Left ventricle myocardium superior (tissue), 1 donor: ENCODE measurements at regions not wholly inside any gene's neighbourhood (a gene's known extent, or its start where the extent isn't known, plus 50 kb on each side); places are given as distances from the start of the nearest gene placed in this dataset.

Experiments
- ATAC-seq: fragments of 200-7000 bp; cut with Tn5 transposase; one replicate; pipeline ENCODE4 v1.9.1; 2020; ENCODE audit warnings: mild to moderate bottlenecking, moderate library complexity
- DNase-seq: peaks from one replicate; pipeline ENCODE4 v3.0.0-alpha.2; 2020
- intact Hi-C: fragments of 100-400 bp; cut with micrococcal nuclease; formaldehyde crosslinking; loops from one replicate; pipeline ENCODE4 v1.11.0; 2022
- donor health status: DM: no; HTN: yes; CAD: no; lungs with severe emphysema.

- ATAC-seq (no peak), DNase-seq (no peak)
- intact Hi-C loops: no loop called here
These were observed 213.3 kb upstream of the THBS1 start for GRCh38 chr15:39367596-39367995.

- intact Hi-C loops: no loop called here
- ATAC-seq (no peak), DNase-seq (no peak)
These were observed 211.1 kb upstream of the THBS1 start for GRCh38 chr15:39369768-39370167.

GRCh38 chr15:39376371-39376909, 204.4 kb upstream of the THBS1 start:
- ATAC-seq (peak; percentile 20), DNase-seq (no peak)
- intact Hi-C loops: no loop called here

- intact Hi-C loops: no loop called here
- DNase-seq (no peak), ATAC-seq (no peak)
These were observed 199.4 kb upstream of the THBS1 start for GRCh38 chr15:39381517-39381916.

GRCh38 chr15:39388118-39388517, 192.8 kb upstream of the THBS1 start:
- DNase-seq: no peak
- intact Hi-C loops: no loop called here
- ATAC-seq: peak; percentile 46

GRCh38 chr15:39391230-39391629, 189.6 kb upstream of the THBS1 start:
- intact Hi-C loops: no loop called here
- peak; percentile 61 for ATAC-seq
- peak; percentile 29 for DNase-seq

- DNase-seq: no peak
- intact Hi-C loops: no loop called here
- no peak for ATAC-seq
These were observed 188.3 kb upstream of the THBS1 start for GRCh38 chr15:39392469-39393047.

- DNase-seq (no peak), ATAC-seq (no peak)
- intact Hi-C loops: no loop called here
These were observed 187.1 kb upstream of the THBS1 start for GRCh38 chr15:39393575-39394335.

- DNase-seq: no peak
- intact Hi-C loops: no loop called here
- no peak for ATAC-seq
These were observed 186.4 kb upstream of the THBS1 start for GRCh38 chr15:39394496-39394895.

- ATAC-seq (no peak), DNase-seq (no peak)
- intact Hi-C loops: no loop called here
These were observed 183.8 kb upstream of the THBS1 start for GRCh38 chr15:39396979-39397615.

GRCh38 chr15:39397883-39398282, 183.0 kb upstream of the THBS1 start:
- intact Hi-C loops: no loop called here
- no peak for DNase-seq
- no peak for ATAC-seq

GRCh38 chr15:39399600-39399999, 181.3 kb upstream of the THBS1 start:
- ATAC-seq (no peak), DNase-seq (no peak)
- intact Hi-C loops: no loop called here

- no peak for ATAC-seq
- intact Hi-C loops: no loop called here
- DNase-seq: no peak
These were observed 180.9 kb upstream of the THBS1 start for GRCh38 chr15:39400002-39400401.

- DNase-seq: no peak
- ATAC-seq: no peak
- intact Hi-C loops: no loop called here
These were observed 179.9 kb upstream of the THBS1 start for GRCh38 chr15:39400821-39401550.

- intact Hi-C loops: no loop called here
- peak; percentile 30 for ATAC-seq
- no peak for DNase-seq
These were observed 177.2 kb upstream of the THBS1 start for GRCh38 chr15:39403640-39404117.

GRCh38 chr15:39404767-39405181, 176.1 kb upstream of the THBS1 start:
- intact Hi-C loops: no loop called here
- ATAC-seq (peak; percentile 88), DNase-seq (no peak)

GRCh38 chr15:39406485-39406884, 174.4 kb upstream of the THBS1 start:
- ATAC-seq (no peak), DNase-seq (no peak)
- intact Hi-C loops: no loop called here

GRCh38 chr15:39407116-39407515, 173.8 kb upstream of the THBS1 start:
- intact Hi-C loops: no loop called here
- DNase-seq: no peak
- no peak for ATAC-seq

GRCh38 chr15:39409876-39410530, 170.9 kb upstream of the THBS1 start:
- DNase-seq: no peak
- intact Hi-C loops: no loop called here
- ATAC-seq: no peak
